ENCODE measurements at regions not wholly inside any gene's neighbourhood (a gene's known extent, or its start where the extent isn't known, plus 50 kb on each side); places are given as distances from the start of the nearest gene placed in this dataset.

- BruUV-seq (replicated peaks): no TSS peak
- intact Hi-C loops (cut with micrococcal nuclease; ENCODE audit: unreplicated experiment): no loop called here
Measured at GRCh38 chr6:88339761-88340160, 173.6 kb upstream of the CNR1 start.

GRCh38 chr6:88321306-88321705, 155.2 kb upstream of the CNR1 start:
- intact Hi-C loops (cut with micrococcal nuclease; ENCODE audit: unreplicated experiment): no loop called here
- no peak for TF ChIP-seq CTCF (IDR thresholded peaks at IDR 0.05; ENCODE audit: insufficient read depth in 1 of 2, low read depth in 1 of 2, low read length in 1 of 2, severe bottlenecking in 1 of 2, unreplicated experiment in 1 of 2)
- no peaks in the 10 kb centered on the region for H3K9me3 ChIP-seq
- no peaks in the 10 kb centered on the region for H3K27me3 ChIP-seq (replicated peaks; ENCODE audit: control insufficient read depth, insufficient read depth, low read length)
- peaks cover 10% of the 10 kb centered on the region for H3K27me3 Mint-ChIP-seq (ENCODE audit: insufficient read depth, unreplicated experiment)
- H3K9me3 Mint-ChIP-seq (ENCODE audit: unreplicated experiment): no peaks in the 10 kb centered on the region
- no peaks in the 10 kb centered on the region for H3K4me1 Mint-ChIP-seq (ENCODE audit: low read depth, unreplicated experiment)
- ChIA-PET POLR2A (no interaction called here), CTCF (no interaction called here)
- BruUV-seq (replicated peaks): no TSS peak
- no peak for DNase-seq
- H3K27ac Mint-ChIP-seq (ENCODE audit: unreplicated experiment): no peak overlapping the region
- H3K36me3 ChIP-seq (ENCODE audit: control insufficient read depth, insufficient read depth, low read length): no peaks in the 10 kb centered on the region
- no peaks in the 10 kb centered on the region for H3K36me3 Mint-ChIP-seq (ENCODE audit: insufficient read depth, unreplicated experiment)
- no peak overlapping the region for H3K4me3 Mint-ChIP-seq (ENCODE audit: unreplicated experiment)
- H3K4me3 ChIP-seq (ENCODE audit: low read depth, low read length): no peak overlapping the region
- no peaks in the 10 kb centered on the region for H3K4me1 ChIP-seq

More at GRCh38 chr6:88339761-88340160, 173.6 kb upstream of the CNR1 start:
- Mint-ChIP-seq H3K4me1 (ENCODE audit: low read depth, unreplicated experiment) (no peaks in the 10 kb centered on the region), H3K27ac (ENCODE audit: unreplicated experiment) (no peak overlapping the region), H3K9me3 (ENCODE audit: unreplicated experiment) (no peaks in the 10 kb centered on the region), H3K4me3 (ENCODE audit: unreplicated experiment) (no peak overlapping the region), H3K36me3 (ENCODE audit: insufficient read depth, unreplicated experiment) (no peaks in the 10 kb centered on the region), H3K27me3 (ENCODE audit: insufficient read depth, unreplicated experiment) (no peaks in the 10 kb centered on the region)
- ChIA-PET POLR2A (no interaction called here), CTCF (no interaction called here)
- Histone ChIP-seq H3K36me3 (ENCODE audit: control insufficient read depth, insufficient read depth, low read length) (no peaks in the 10 kb centered on the region), H3K4me1 (no peaks in the 10 kb centered on the region), H3K27me3 (replicated peaks; ENCODE audit: control insufficient read depth, insufficient read depth, low read length) (no peaks in the 10 kb centered on the region), H3K4me3 (ENCODE audit: low read depth, low read length) (no peak overlapping the region), H3K9me3 (no peaks in the 10 kb centered on the region)
- no peak for TF ChIP-seq CTCF (IDR thresholded peaks at IDR 0.05; ENCODE audit: insufficient read depth in 1 of 2, low read depth in 1 of 2, low read length in 1 of 2, severe bottlenecking in 1 of 2, unreplicated experiment in 1 of 2)
- no peak for DNase-seq

- no peak overlapping the region for H3K4me3 ChIP-seq (ENCODE audit: low read depth, low read length)
- POLR2A ChIA-PET: no interaction called here
- Mint-ChIP-seq H3K9me3 (ENCODE audit: unreplicated experiment) (no peaks in the 10 kb centered on the region), H3K36me3 (ENCODE audit: insufficient read depth, unreplicated experiment) (no peaks in the 10 kb centered on the region), H3K4me3 (ENCODE audit: unreplicated experiment) (no peak overlapping the region), H3K4me1 (ENCODE audit: low read depth, unreplicated experiment) (no peaks in the 10 kb centered on the region), H3K27me3 (ENCODE audit: insufficient read depth, unreplicated experiment) (no peaks in the 10 kb centered on the region), H3K27ac (ENCODE audit: unreplicated experiment) (no peak overlapping the region)
- intact Hi-C loops (cut with micrococcal nuclease; ENCODE audit: unreplicated experiment): no loop called here
- CTCF ChIA-PET: no interaction called here
- H3K9me3 ChIP-seq: no peaks in the 10 kb centered on the region
- no peaks in the 10 kb centered on the region for H3K4me1 ChIP-seq
- no peak for TF ChIP-seq CTCF (IDR thresholded peaks at IDR 0.05; ENCODE audit: insufficient read depth in 1 of 2, low read depth in 1 of 2, low read length in 1 of 2, severe bottlenecking in 1 of 2, unreplicated experiment in 1 of 2)
- H3K27me3 ChIP-seq (replicated peaks; ENCODE audit: control insufficient read depth, insufficient read depth, low read length): no peaks in the 10 kb centered on the region
- no peaks in the 10 kb centered on the region for H3K36me3 ChIP-seq (ENCODE audit: control insufficient read depth, insufficient read depth, low read length)
- no TSS peak for BruUV-seq (replicated peaks)
- DNase-seq: no peak
Measured at GRCh38 chr6:88311561-88311960, 145.4 kb upstream of the CNR1 start.
